H9 (cell line): ENCODE measurements at regions not wholly inside any gene's neighbourhood (a gene's known extent, or its start where the extent isn't known, plus 50 kb on each side); places are given as distances from the start of the nearest gene placed in this dataset.

Experiments
- DNase-seq: peaks from one replicate; pipeline ENCODE4 v3.0.0-alpha.2; 2017
- H2AFZ ChIP-seq: one replicate; pipeline ENCODE4 v1.6.1; 2013; ENCODE audit warnings: mild to moderate bottlenecking, low read length, control low read depth, moderate library complexity
- H2AK5ac ChIP-seq: 2 replicates; pipeline ENCODE4 v1.6.1; 2013; ENCODE audit warnings: low read length, control low read depth, mixed read lengths; ENCODE audit not compliant: insufficient read length
- H2BK120ac ChIP-seq: one replicate; pipeline ENCODE4 v1.6.1; 2013; ENCODE audit warnings: low read depth, mild to moderate bottlenecking, low read length, control low read depth, inconsistent platforms; ENCODE audit not compliant: poor library complexity, severe bottlenecking
- H2BK12ac ChIP-seq: 2 replicates; pipeline ENCODE4 v1.6.1; 2013; ENCODE audit warnings: low read length, control low read depth, mixed read lengths, low read depth; ENCODE audit not compliant: insufficient read length
- H2BK15ac ChIP-seq: 2 replicates; pipeline ENCODE4 v1.6.1; 2013; ENCODE audit warnings: low read depth, low read length, control low read depth
- H2BK20ac ChIP-seq: one replicate; pipeline ENCODE4 v1.6.1; 2013; ENCODE audit warnings: low read depth, mild to moderate bottlenecking, low read length, control low read depth, inconsistent platforms; ENCODE audit not compliant: poor library complexity, severe bottlenecking
- H2BK5ac ChIP-seq: 2 replicates; pipeline ENCODE4 v1.6.1; 2013; ENCODE audit warnings: low read length, control low read depth, mixed read lengths; ENCODE audit not compliant: insufficient read length
- H3K14ac ChIP-seq: 2 replicates; pipeline ENCODE4 v1.6.1; 2013; ENCODE audit warnings: low read length, control low read depth; ENCODE audit not compliant: insufficient read depth
- H3K18ac ChIP-seq: 2 replicates; pipeline ENCODE4 v1.6.1; 2013; ENCODE audit warnings: low read depth, mild to moderate bottlenecking, mixed read lengths, low read length, control low read depth; ENCODE audit not compliant: insufficient read length
- H3K23ac ChIP-seq: 2 replicates; pipeline ENCODE4 v1.6.1; 2013; ENCODE audit warnings: low read length, control low read depth, mixed read lengths, low read depth; ENCODE audit not compliant: insufficient read length
- H3K23me2 ChIP-seq: 2 replicates; pipeline ENCODE4 v1.6.1; 2013; ENCODE audit warnings: low read depth, mild to moderate bottlenecking, mixed read lengths, low read length, control low read depth; ENCODE audit not compliant: insufficient read length, poor library complexity, severe bottlenecking
- H3K27ac ChIP-seq: 2 replicates; pipeline ENCODE4 v1.5.1; 2013; ENCODE audit warnings: low read length, control low read depth, mixed read lengths, low read depth; ENCODE audit not compliant: insufficient read length
- H3K27me3 ChIP-seq: 2 replicates; pipeline ENCODE4 v1.6.1; 2013; ENCODE audit warnings: low read length, control low read depth, inconsistent platforms; ENCODE audit not compliant: insufficient read depth
- H3K4ac ChIP-seq: 2 replicates; pipeline ENCODE4 v1.6.1; 2013; ENCODE audit warnings: low read depth, mild to moderate bottlenecking, control low read depth, inconsistent platforms, low read length, moderate library complexity
- H3K4me1 ChIP-seq: 2 replicates; pipeline ENCODE4 v1.6.1; 2013; ENCODE audit warnings: low read length, control low read depth, inconsistent platforms; ENCODE audit not compliant: insufficient read depth
- H3K4me2 ChIP-seq: 2 replicates; pipeline ENCODE4 v1.6.1; 2013; ENCODE audit warnings: low read length, control low read depth, mixed read lengths; ENCODE audit not compliant: insufficient read length, insufficient read depth
- H3K56ac ChIP-seq: 2 replicates; pipeline ENCODE4 v1.6.1; 2013; ENCODE audit warnings: low read depth, mild to moderate bottlenecking, mixed read lengths, low read length, control low read depth; ENCODE audit not compliant: insufficient read length
- H3K79me1 ChIP-seq: 2 replicates; pipeline ENCODE4 v1.6.1; 2013; ENCODE audit warnings: low read depth, mild to moderate bottlenecking, moderate library complexity, low read length, control low read depth, inconsistent platforms; ENCODE audit not compliant: insufficient read depth, poor library complexity, severe bottlenecking
- H3K79me2 ChIP-seq: 2 replicates; pipeline ENCODE4 v1.6.1; 2013; ENCODE audit warnings: low read length, control low read depth, inconsistent platforms; ENCODE audit not compliant: insufficient read depth
- H3K9ac ChIP-seq: 2 replicates; pipeline ENCODE4 v1.6.1; 2013; ENCODE audit warnings: low read length, control low read depth, mixed read lengths; ENCODE audit not compliant: insufficient read length; ENCODE audit errors: extremely low read depth
- H3K9me3 ChIP-seq: one replicate; pipeline ENCODE4 v1.6.1; 2013; ENCODE audit warnings: low read depth, low read length, inconsistent platforms; ENCODE audit not compliant: control insufficient read depth
- H3T11ph ChIP-seq: one replicate; pipeline ENCODE4 v1.6.1; 2013; ENCODE audit warnings: mild to moderate bottlenecking, low read length, control low read depth, inconsistent platforms
- H4K20me1 ChIP-seq: one replicate; pipeline ENCODE4 v1.6.1; 2013; ENCODE audit not compliant: control insufficient read depth, insufficient read length, insufficient read depth
- H4K5ac ChIP-seq: 2 replicates; pipeline ENCODE4 v1.6.1; 2013; ENCODE audit warnings: low read depth, mild to moderate bottlenecking, mixed read lengths, low read length, control low read depth; ENCODE audit not compliant: insufficient read length
- H4K8ac ChIP-seq: replicated peaks from 2 replicates; pipeline ENCODE4 v1.6.1; 2013; ENCODE audit warnings: low read length, control low read depth, mixed read lengths, low read depth; ENCODE audit not compliant: insufficient read length
- H4K91ac ChIP-seq: 2 replicates; pipeline ENCODE4 v1.6.1; 2013; ENCODE audit warnings: low read depth, mild to moderate bottlenecking, moderate library complexity, mixed read lengths, low read length, control low read depth; ENCODE audit not compliant: insufficient read length
- H3K27ac Mint-ChIP-seq, 3 experiments: 2 replicates in 2 of 3; 3 replicates in 1 of 3; pipeline ENCODE4 v1.8.0; 2020 to 2021; ENCODE audit warnings: mixed read lengths in 3 of 3, mild to moderate bottlenecking in 1 of 3, moderate library complexity in 1 of 3
- H3K27me3 Mint-ChIP-seq: 2 replicates; pipeline ENCODE4 v1.8.0; 2021; ENCODE audit warnings: low read depth, mild to moderate bottlenecking, moderate library complexity, mixed read lengths
- H3K36me3 Mint-ChIP-seq, 3 experiments: 2 replicates in 2 of 3; 3 replicates in 1 of 3; pipeline ENCODE4 v1.8.0; 2020 to 2021; ENCODE audit warnings: low read depth in 3 of 3, mixed read lengths in 3 of 3; ENCODE audit not compliant: insufficient read depth in 1 of 3
- H3K4me1 Mint-ChIP-seq, 2 experiments: 2 replicates each; pipeline ENCODE4 v1.8.0; 2020; ENCODE audit warnings: mixed read lengths in 2 of 2
- H3K4me3 Mint-ChIP-seq, 2 experiments: 2 replicates in 1 of 2; 3 replicates in 1 of 2; pipeline ENCODE4 v1.8.0; 2020 to 2021; ENCODE audit warnings: mild to moderate bottlenecking in 2 of 2, mixed read lengths in 2 of 2, moderate library complexity in 1 of 2
- H3K9me3 Mint-ChIP-seq, 2 experiments: 2 replicates in 1 of 2; 3 replicates in 1 of 2; pipeline ENCODE4 v1.8.0; 2020; ENCODE audit warnings: mild to moderate bottlenecking in 2 of 2, mixed read lengths in 2 of 2, moderate library complexity in 1 of 2
- CTCF ChIP-seq: fragments of 200-600 bp; sonication (generic); conservative IDR thresholded peaks from 3 replicates; pipeline ENCODE4 v1.8.0; 2021; ENCODE audit warnings: antibody characterized with exemption, mild to moderate bottlenecking
- WGBS: extraction: QIAGEN DNeasy Blood & Tissue Kit; methylation state at CpG from one replicate; pipeline ENCODE4 v1.1.7; 2013; ENCODE audit warnings: missing lambda C conversion rate, low lambda C conversion rate, mixed read lengths; ENCODE audit not compliant: insufficient read length; ENCODE audit errors: extremely low coverage; 5-methylcytosine and 5-hydroxymethylcytosine counted together

GRCh38 chr4:150021483-150021882, 56.8 kb upstream of the DCLK2 start:
- no peaks in the 10 kb centered on the region for H3K27me3 ChIP-seq
- no peak overlapping the region for H2BK5ac ChIP-seq
- DNase-seq, result no peak
- no peaks in the 10 kb centered on the region for H3K79me1 ChIP-seq
- H3K14ac ChIP-seq, result no peak overlapping the region
- TF ChIP-seq CTCF, result no peak
- H3K27me3 Mint-ChIP-seq, result no peaks in the 10 kb centered on the region
- no peak overlapping the region for H2AK5ac ChIP-seq
- no peak overlapping the region for H3T11ph ChIP-seq
- no peaks in the 10 kb centered on the region for H3K79me2 ChIP-seq
- H3K4me2 ChIP-seq, result no peak overlapping the region
- H4K20me1 ChIP-seq, result no peaks in the 10 kb centered on the region
- H2BK12ac ChIP-seq, result no peak overlapping the region
- H2BK15ac ChIP-seq, result no peak overlapping the region
- no peaks in the 10 kb centered on the region for H3K23me2 ChIP-seq
- H3K27ac Mint-ChIP-seq, result no peak overlapping the region
- no peak overlapping the region for H3K56ac ChIP-seq
- no peak overlapping the region for H4K5ac ChIP-seq
- no peak overlapping the region for H3K4me3 Mint-ChIP-seq
- WGBS, result no CpG with 5 or more reads among the region's 1 CpG
- H4K8ac ChIP-seq, result no peak overlapping the region
- H3K27ac ChIP-seq, result no peak overlapping the region
- H3K9ac ChIP-seq, result no peak overlapping the region
- H3K4me1 ChIP-seq, result no peaks in the 10 kb centered on the region; the same call in 1 of the 2 replicates
- H3K4me1 Mint-ChIP-seq, result peaks cover 2 to 10% of the 10 kb centered on the region in 2 experiments; a peak in 3 of 4 replicates
- H3K23ac ChIP-seq, result no peak overlapping the region
- peaks cover 3 to 6% of the 10 kb centered on the region in 2 experiments for H3K9me3 Mint-ChIP-seq
- H4K91ac ChIP-seq, result no peak overlapping the region
- no peak overlapping the region for H3K18ac ChIP-seq
- no peak overlapping the region for H2AFZ ChIP-seq
- H2BK20ac ChIP-seq, result no peak overlapping the region
- no peak overlapping the region for H3K4ac ChIP-seq
- H3K36me3 Mint-ChIP-seq, result peaks cover 3 to 5% (median 4%) of the 10 kb centered on the region in 3 experiments; a peak in 5 of 7 replicates
- H2BK120ac ChIP-seq, result no peak overlapping the region
- H3K9me3 ChIP-seq, result no peaks in the 10 kb centered on the region
